ENCODE measurements at regions not wholly inside any gene's neighbourhood (a gene's known extent, or its start where the extent isn't known, plus 50 kb on each side); places are given as distances from the start of the nearest gene placed in this dataset.
"Not testable (repeated sequence)": the region's sequence is repeated elsewhere in the genome, so short reads cannot be mapped to it uniquely, and the experiment has no call there.

DNA sequence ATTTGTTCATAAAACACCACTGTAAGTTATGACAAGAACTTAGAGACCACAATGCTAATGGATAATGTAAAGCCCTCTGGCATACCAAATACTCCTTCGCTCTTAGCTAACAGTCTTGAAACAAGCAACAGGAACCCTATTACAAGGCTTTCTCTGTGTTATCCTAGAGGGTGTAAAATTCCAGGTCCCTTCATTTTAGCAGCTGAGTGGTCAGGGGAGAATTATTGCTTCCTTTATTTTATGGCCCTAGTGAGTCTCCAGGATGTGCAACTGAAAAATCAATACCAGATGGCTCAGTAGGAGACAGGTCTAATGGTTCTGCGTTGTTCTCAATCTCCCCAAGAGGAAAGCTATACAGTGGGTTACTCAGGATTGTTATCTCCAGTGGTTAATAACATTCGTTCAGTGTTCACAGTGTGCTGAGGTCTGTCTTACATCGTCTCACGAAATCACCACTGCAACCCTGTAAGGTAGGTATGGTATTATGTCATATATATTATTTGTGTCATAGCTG lies 172.7 kb upstream of the CNOT2 start:
- no peak for DNase-seq

DNA sequence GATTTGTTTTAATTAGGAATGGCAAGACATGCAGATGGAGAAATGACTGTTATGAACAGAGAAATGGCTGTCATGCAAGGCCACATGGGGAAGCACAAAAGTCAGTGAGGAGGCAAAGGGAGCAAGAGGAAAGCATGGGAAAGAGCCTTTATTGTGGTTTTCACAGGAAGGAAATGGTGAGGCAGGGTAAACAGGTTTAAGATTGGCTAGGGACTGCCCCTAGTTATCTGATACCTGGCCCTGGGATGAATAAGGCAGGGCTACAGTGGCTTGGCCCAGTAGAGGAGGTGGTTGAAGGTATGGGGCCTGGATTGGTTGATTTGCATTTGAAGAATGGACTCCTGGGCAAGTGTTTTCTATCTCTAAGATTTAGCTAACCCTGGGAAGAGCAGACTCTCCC lies 168.7 kb upstream of the CNOT2 start:
- DNase-seq, result no peak

DNA sequence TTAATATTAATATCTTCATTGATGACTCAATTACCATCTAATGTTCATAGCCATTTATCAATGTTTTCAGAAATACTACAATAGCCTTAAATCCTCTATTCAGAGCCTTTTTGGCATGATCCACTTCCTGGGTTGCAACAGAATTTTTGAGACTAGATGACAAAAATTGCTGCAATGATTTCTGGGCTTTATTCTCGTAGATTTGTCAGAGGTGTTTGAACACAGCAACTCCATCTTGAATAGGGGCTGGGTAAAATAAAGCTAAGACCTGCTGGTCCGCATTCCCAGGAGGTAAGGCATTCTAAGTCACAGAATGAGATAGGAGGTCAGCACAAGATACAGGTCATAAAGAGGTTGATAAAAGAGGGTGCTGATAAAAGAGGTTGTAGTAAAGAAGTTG lies 165.8 kb upstream of the CNOT2 start:
- no peak for DNase-seq

DNA sequence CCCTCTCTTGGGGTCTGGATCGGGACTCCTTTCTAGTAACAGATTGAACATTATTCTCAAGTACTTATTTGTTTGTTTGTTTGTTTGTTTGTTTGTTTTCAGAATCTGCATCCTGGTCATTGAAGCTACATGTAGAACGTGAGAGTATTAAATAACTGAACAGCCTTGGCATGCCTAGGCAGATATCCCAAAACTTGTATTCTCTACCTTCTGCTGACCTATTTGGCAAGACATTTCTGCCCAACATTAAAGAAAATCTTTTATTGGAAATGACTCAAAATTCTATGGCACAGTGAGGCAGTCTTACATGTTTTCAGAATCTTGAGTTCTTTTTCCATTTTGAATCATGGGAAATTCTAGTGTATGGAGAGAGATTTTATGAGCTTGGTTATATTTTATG lies 165.1 kb upstream of the CNOT2 start:
- DNase-seq, result no peak

DNA sequence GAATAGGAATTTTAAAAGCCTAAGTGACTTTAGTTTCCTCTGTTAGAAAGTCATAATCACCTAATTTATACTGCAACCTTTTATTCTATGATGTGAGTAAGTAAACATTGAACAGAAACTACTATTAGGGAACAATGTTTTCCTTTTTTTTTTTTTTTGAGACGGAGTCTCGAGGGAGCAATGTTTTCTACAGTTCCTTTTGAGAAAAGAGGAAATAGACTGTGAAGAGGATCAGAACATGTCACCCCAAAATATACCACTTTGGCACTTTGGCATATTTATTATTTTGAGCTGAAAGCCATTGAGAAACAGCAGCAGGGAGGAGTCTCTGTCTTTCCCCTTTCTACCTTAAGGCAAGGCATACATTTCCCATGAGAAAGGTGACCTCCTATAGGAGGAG lies 162.7 kb upstream of the CNOT2 start:
- no peak for DNase-seq

DNA sequence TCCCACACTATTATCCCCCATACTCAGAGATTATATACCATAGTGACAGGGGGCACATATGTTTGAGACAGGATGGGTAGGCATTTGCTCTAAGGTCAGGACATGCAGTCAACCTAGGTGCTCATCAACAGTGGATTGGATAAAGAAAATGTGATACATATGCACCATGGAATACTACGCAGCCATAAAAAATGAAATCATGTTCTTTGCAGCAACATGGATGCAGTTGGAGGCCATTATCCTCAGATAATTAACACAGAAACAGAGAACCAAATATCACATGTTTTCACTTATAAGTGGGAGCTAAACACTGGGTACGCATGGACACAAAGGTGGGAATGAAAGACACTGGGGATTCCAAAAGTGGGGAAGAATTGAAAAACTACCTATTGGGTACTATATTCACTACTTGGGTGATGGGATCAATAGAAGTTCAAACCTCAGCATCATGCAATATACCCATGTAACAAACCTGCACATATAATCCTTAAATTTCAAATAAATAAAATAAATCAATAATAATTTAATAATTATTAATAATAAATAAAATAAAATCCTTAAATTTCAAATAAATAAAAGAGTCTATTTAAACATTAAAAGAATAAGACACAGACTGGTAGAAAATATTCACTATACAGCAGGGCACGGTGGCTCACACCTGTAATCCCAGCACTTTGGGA lies 160.1 kb upstream of the CNOT2 start:
- no peak for DNase-seq

DNA sequence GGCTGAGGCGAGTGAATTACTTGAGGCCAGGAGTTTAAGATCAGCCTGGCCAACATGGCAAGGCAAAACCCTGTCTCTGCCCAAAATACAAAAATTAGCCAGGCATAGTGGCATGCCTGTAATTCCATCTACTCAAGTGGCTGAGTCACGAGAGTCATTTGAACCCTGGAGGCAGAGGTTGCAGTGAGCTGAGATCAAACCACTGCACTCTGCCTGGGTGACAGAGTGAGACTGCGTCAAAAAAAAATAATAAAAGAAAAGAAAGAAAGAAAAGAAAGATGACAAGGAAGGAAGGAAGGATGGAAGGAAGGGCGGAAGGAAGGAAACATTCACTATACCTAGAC lies 159.6 kb upstream of the CNOT2 start:
- DNase-seq, result no peak

DNA sequence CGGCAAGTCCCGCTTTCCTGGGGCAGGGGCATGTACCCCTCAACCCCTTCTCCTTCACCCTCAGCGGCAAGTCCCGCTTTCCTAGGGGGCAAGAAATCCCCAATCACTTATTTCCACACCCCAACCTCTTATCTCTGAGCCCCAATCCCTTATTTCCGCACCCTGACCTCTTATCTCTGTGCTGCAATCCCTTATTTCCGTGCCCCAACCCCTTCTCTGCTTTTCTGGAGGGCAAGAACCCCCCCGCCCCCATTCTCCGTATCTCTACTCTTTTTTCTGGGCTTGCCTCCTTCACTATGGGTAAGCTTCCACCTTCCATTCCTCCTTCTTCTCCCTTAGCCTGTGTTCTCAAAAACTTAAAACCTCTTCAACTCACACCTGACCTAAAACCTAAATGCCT lies 156.9 kb upstream of the CNOT2 start:
- not testable (repeated sequence) for DNase-seq

DNA sequence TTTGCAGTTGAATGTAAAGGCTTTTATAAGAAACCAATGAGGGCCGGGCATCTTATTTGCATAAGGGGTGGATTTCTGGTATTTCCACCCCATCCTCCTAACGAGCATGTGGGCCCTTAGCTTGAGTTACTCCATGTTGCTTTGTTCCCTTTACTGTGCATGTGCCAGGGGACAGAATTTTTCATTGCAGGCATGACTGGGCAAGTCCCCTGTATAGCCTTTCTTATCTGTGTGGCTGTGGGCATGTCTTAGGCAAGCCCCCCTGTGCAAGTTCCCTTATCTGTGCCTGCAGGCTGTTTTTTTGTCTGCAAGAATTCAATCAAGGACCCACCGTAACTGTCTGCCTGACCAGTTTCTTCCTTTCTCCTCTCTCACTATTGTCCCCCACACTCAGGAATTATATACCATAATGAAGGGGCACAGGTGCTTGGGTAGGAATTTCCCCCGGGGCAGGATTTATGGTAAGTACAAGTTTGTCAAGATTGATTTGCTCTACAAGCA lies 152.2 kb upstream of the CNOT2 start:
- no peak for DNase-seq

DNA sequence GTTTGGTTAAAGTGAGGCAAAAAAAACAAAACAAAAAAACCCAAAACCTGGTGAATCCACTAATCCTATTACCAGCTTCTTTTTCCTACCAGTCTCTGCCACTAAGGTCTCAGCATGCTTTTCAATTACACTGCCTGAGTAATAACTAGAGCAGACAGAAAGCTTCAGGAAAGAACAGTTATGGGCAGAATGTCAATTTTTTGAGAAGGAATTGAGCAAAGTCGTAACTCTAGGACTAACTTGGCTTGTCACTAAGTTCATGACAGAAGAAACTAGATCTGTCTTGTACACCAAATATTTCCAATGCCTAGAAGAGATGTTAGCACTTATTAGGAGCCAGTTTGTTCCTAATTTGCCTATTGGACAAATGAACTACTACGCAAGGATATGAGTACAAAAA lies 148.8 kb upstream of the CNOT2 start:
- DNase-seq, result no peak

DNA sequence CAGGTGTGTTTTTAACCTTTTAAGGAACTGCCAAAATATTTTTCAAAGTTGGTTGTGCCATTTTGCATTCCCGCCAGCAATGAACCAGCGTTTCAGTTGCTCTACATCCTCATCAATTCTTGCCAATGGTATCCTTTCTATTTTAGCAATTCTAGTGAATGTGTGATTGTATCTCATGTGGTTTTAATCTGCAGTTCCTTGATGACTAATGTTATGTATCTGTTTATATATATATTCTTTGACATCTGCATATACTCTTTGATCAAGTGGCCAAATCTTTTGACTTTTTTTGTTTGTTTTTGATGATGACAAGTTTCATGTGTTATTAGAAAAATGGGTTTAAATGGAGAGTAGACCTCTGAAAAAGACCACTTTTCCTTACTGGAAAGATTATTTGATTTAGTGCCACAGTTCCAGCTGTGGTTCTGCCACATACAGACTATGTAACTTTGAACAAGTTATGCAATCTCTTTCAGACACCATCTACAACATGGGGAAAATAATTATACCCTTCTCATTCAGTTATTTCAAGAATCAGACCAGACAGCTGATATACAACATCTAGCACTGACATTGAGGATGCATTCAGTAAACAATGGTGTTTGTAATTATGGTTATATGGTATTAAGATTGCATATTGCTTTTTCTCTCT lies 146.3 kb upstream of the CNOT2 start:
- DNase-seq, result no peak

DNA sequence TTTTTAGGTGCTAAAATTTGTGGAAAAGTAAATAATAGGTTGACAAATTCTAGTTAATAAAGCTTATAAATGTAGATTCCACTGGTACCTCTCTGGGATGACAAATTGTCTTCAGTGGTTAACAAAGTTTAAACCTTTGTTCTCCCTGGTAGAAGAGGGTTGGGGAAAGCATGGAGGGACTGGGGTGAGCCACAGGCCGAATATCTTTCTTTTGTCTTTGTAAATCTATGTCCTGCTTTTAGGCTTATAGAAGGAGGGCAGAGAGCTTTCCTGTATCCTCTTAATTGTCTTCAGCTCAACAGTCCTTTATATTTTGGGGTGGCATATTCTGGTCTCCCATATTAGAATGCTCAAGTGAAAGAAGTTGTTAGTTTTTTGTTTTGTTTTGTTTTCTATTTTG lies 142.2 kb upstream of the CNOT2 start:
- DNase-seq, result no peak

DNA sequence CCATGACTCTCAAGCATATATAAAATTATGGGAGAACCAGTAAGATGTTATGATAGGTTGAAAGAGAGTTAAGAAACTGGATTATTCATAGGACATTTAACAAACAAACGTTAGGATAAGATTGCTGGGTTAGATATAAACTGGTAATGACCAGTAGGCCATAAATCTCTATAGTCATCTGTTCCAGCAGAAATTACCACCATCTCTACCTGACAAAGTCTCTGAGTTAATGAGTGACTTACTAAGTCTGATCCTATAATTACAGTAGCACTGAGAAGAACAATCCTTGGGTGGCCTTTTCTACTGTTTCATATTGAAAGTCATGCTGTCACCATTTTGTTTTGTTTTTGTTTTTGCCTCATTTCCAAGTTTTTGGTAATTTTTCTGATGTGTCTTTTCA lies 136.9 kb upstream of the CNOT2 start:
- no peak for DNase-seq

DNA sequence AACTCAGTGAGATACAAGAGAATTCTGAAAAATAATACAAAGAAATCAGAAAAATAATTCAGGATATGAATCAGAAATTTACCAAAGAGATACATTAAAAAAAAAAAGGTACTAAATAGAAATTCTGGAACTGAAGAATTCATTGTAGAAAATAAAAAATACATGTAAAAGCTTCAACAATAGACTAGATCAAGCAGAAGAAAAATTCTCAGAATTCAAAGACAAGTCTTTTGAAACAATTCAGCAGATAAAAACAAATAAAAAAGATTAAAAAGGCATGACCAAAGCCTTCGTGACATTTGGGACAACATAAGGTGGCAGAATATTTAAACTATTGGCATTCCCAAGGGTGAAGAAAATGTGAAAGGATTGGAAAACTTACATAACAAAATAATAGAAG lies 133.1 kb upstream of the CNOT2 start:
- DNase-seq, result no peak

DNA sequence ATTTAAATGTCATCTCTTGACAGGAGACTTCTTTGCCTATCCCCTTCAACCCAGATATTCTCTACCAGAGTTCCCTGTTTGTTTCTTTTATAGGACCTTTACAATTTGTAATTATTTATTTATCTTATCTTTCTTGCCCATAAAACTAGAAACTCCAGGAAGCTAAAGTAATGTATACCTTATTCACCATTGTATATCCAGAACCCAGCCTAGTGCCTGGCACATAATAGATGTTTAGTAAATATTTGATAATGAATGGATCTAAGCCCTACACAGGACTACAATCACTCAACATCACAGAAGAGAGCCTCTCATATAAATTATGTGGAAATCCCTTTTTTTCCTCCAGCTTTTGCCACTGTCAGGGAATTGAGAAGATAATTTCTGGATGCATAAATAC lies 125.6 kb upstream of the CNOT2 start:
- no peak for DNase-seq

DNA sequence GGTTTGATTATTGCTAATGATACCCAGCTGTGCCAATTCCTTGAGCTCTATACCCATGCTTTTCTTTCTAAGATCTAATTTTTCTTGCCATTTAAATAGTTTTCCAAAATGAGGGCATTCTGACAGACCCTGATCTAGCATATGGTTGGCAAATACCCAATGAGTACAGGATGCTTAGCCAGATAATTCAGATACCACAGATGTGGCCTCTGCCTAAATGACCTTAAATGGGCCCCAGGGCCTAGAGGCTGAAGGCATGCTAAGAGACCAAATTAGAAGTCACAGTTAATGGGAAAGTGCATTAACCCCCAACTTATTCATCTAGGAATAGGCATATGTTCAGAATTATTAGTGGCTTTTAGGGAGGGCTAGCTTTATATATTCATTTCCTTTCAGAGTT lies 122.3 kb upstream of the CNOT2 start:
- DNase-seq, result no peak

DNA sequence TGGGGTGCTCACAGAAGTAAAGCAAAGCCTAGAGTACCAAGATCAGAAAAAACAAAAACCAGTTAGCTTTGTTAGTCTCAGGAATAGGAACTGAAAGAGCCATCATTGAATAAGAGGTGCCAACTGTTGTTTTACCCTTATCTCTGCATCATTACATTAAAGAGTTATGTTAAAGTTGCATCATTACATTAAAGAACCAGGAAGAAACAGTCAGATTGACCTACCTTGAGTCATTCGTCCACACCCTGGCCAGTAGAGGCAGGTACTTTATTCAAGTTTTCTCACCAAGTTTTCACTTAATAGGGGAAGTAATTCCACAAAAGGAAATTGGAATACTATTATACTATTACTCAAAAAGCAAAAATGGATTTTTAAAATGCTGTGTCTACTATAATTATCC lies 121.7 kb upstream of the CNOT2 start:
- DNase-seq, result no peak

DNA sequence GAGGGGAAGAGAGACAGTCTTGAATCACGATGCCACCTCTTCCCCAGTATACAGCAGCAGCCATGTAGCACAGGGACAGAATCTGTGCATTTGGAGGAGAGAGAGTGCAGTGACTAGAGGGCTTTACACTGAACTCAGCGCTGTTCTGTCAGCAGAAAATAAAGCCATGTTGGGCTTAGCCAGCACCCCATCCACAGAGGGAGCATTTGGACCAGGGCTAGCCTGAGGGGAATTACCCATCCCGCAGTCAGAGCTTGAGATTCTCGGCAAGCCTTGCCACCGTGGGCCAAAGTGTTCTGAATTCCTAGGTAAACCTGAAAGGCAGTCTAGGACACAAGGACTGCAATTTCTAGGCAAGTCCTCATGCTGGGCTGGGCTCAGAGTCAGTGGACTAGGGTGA lies 120.4 kb upstream of the CNOT2 start:
- DNase-seq, result no peak

DNA sequence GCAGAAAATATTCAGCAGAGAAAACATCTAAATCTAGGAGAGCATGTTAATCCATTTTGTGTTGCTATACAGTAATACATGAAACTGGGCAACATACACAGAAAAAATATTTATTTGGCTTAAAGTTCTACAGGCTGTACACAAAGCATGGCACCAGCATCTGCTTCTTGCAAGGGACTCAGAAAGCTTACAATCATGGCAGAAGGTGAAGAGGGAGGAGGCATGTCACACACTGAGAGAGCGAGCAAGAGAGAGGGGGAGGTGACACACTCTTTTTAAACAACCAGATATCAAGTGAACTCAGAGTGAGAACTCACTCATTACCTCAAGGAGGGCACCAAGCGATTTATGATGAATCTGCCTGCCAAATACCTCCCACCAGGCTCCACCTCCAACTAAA lies 94.2 kb upstream of the CNOT2 start:
- no peak for DNase-seq

DNA sequence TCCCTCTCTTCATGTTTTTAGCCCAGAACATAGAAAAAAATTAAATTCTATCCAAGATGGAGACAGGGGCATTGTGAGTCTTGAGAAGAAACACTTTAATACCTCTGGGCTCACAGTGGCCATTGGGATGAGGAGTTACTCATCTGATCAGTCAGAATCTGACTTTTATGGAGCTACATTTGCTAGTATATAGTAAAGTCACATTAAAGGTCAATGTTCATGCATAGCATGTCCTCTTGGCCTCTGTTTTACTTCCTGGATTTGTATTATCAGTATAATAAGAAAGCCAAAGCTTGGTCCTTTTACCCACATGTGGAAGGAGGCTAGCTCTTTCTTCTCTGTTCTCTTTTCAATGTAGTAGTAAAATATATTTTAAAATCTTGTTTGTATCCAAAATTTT lies 93.6 kb upstream of the CNOT2 start:
- DNase-seq, result no peak

DNA sequence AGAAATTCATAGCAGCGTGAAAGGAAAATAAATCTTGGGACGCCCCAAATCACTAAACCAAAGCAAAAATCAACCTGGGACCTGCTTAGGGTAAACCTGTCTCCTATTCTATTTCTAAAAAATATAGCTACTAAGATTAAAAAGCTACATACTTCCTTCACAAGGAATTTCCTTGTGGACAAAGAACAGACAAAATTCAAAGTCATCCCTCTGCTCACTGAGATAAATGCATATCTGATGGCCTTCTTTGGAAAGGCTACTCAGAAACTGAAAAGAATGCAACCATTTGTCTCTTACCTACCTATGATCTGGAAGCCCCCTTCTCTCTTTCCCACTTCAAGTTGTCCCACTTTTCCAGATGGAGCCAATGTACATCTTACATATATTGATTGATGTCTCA lies 93.0 kb upstream of the CNOT2 start:
- no peak for DNase-seq

DNA sequence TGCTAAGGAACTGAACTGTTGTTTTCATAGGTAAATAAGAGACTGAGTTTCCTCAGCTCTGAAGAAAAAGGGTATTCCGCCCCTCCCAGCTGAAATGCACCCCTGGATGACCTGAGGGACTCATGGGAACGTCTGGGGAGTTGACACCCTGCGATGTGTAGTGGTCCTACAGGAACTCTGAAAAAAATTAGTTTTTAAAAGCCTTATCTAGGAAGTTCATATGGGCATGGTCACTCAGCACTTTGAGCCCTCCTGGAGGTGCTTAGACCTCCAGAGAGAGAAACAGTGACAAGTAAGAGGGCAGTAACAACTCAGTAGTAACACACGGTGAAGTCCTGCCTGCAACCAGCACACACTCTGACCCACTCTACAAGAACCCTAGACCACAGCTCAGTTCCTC lies 91.2 kb upstream of the CNOT2 start:
- DNase-seq, result no peak

DNA sequence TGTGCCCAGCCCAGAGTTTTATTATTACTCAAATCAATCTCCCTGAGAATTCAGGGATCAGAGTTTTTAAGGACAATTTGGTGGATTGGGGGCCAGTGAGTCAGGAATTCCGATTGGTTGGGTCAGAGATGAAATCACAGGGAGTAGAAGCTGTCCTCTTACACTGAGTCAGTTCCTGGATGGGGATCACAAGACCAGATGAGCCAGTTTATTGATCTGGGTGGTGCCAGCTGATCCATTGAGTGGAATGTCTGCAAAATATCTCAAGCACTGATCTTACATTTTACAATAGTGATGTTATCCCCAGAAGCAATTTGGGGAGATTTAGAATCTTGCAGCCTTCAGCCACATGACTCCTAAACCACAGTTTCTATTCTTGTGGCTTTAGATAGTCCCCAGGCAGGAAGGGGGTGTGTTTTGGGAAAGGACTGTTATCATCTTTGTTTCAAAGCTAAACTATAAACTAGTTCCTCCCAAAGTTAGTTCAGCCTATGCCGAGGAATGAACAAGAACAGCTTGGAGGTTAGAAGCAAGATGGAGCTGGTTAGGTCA lies 89.1 kb upstream of the CNOT2 start:
- DNase-seq, result no peak

DNA sequence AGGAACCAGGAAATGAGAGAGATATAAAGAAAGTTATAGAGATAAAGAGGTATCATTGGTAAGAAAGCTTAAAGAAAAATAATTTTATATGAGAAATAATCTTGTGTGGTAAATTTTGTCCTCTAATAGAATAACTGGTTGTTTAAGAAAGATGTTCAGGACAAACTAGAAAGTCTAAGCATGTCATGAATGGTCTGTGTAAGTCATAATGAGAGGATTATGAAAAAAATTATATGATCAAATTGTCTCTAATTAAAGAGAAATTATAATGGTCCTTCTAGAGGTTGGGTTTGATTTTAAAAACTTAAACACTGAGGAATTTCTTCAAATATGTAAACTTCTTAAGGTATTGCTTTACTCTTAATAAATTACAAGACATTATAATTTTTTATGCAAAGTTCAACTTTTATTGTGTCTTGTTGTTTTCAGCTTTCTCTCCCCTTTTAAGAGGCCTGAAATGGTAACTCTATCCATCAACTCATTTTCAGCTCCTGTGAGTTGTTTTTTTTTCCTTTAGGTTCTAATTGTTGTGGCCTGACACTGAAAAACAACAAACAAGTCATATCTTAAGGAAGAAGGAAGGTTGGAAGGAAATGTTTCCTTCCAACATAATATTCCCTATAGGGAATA lies 88.2 kb upstream of the CNOT2 start:
- DNase-seq, result no peak
